HG03457 (cell line): ENCODE measurements at regions not wholly inside any gene's neighbourhood (a gene's known extent, or its start where the extent isn't known, plus 50 kb on each side); places are given as distances from the start of the nearest gene placed in this dataset.
A peak's percentile ranks its signal among the peaks of the same experiment; 100 is the strongest.
"Not testable (repeated sequence)": the region's sequence is repeated elsewhere in the genome, so short reads cannot be mapped to it uniquely, and the experiment has no call there.

Experiments used
- ATAC-seq: cut with Tn5 transposase; IDR thresholded peaks from one replicate; pipeline ENCODE4 v1.9.1; 2021; ENCODE audit warnings: moderate number of reproducible peaks; ENCODE audit not compliant: unreplicated experiment

- ATAC-seq = no peak
These were observed 83.9 kb upstream of the SLC39A10 start for GRCh38 chr2:195572895-195573683.

- ATAC-seq = no peak
These were observed 86.7 kb upstream of the SLC39A10 start for GRCh38 chr2:195570329-195570728.

- no peak for ATAC-seq
These were observed 87.8 kb upstream of the SLC39A10 start for GRCh38 chr2:195569255-195569654.

- not testable (repeated sequence) for ATAC-seq
These were observed 92.3 kb upstream of the SLC39A10 start for GRCh38 chr2:195564625-195565135.

- no peak for ATAC-seq
These were observed 93.0 kb upstream of the SLC39A10 start for GRCh38 chr2:195563857-195564512.

- no peak for ATAC-seq
These were observed 94.2 kb upstream of the SLC39A10 start for GRCh38 chr2:195562570-195563566.

GRCh38 chr2:195561116-195561921 is 95.7 kb upstream of the SLC39A10 start:
- peak; percentile 48 for ATAC-seq

- no peak for ATAC-seq
These were observed 96.7 kb upstream of the SLC39A10 start for GRCh38 chr2:195560209-195560895.

GRCh38 chr2:195559431-195559914 is 97.6 kb upstream of the SLC39A10 start:
- ATAC-seq = peak; percentile 94

- no peak for ATAC-seq
These were observed 101.1 kb upstream of the SLC39A10 start for GRCh38 chr2:195555971-195556370.

GRCh38 chr2:195552581-195552980 is 104.4 kb upstream of the SLC39A10 start:
- ATAC-seq = no peak

- no peak for ATAC-seq
These were observed 108.7 kb upstream of the SLC39A10 start for GRCh38 chr2:195548198-195548940.

- ATAC-seq = not testable (repeated sequence)
These were observed 109.7 kb upstream of the SLC39A10 start for GRCh38 chr2:195547268-195547840.

- no peak for ATAC-seq
These were observed 111.2 kb upstream of the SLC39A10 start for GRCh38 chr2:195545811-195546210.

- peak; percentile 96 for ATAC-seq
These were observed 112.8 kb upstream of the SLC39A10 start for GRCh38 chr2:195543902-195544894.

- no peak for ATAC-seq
These were observed 114.0 kb upstream of the SLC39A10 start for GRCh38 chr2:195543063-195543462.

- no peak for ATAC-seq
These were observed 115.0 kb upstream of the SLC39A10 start for GRCh38 chr2:195542067-195542466.
